Right lobe of liver (tissue), 4 donors: ENCODE measurements at regions not wholly inside any gene's neighbourhood (a gene's known extent, or its start where the extent isn't known, plus 50 kb on each side); places are given as distances from the start of the nearest gene placed in this dataset.

Experiments used
- POLR2A ChIP-seq: fragments of 450-650 bp; IDR thresholded peaks from one replicate; pipeline ENCODE4 v1.6.1; 2017; ENCODE audit warnings: antibody characterized with exemption, mild to moderate bottlenecking
- TF ChIP-seq, protein P1 (sequence below), 4 donors: fragments of 200-600 bp in 3 of 4; fragments of 450-650 bp in 1 of 4; IDR thresholded peaks; one replicate each; pipeline versions ENCODE4 v1.5.1 to v1.8.0; 2016 to 2022; ENCODE audit warnings: antibody characterized with exemption in 4 of 4, mild to moderate bottlenecking in 2 of 4
- donor health status: DM: no; HTN: no; CAD: no.
- donor health status: DM: no; HTN: no; CAD: no.
- donor health status: DM: no; HTN: yes; CAD: no.

DNA sequence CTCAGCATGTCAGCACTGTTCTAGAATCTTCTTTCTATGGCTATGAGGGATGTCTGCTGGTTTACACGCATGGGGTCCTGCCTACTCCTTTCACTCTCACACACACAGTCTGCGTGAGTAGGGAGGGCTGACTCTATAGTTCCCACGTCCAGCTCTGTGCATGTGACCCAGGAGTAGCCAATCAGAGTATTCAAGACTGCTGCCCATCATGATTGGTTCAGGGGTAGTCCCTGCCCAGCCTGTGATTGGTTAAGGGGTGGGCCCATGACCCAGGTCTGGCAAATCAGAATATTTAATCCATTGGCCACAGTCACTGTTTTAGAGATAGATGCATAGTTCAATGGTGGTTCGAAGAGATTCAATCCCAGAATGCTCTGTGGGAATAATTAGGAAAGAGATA lies 151.3 kb upstream of the IRX3 start:
- TF ChIP-seq, protein P1, sequence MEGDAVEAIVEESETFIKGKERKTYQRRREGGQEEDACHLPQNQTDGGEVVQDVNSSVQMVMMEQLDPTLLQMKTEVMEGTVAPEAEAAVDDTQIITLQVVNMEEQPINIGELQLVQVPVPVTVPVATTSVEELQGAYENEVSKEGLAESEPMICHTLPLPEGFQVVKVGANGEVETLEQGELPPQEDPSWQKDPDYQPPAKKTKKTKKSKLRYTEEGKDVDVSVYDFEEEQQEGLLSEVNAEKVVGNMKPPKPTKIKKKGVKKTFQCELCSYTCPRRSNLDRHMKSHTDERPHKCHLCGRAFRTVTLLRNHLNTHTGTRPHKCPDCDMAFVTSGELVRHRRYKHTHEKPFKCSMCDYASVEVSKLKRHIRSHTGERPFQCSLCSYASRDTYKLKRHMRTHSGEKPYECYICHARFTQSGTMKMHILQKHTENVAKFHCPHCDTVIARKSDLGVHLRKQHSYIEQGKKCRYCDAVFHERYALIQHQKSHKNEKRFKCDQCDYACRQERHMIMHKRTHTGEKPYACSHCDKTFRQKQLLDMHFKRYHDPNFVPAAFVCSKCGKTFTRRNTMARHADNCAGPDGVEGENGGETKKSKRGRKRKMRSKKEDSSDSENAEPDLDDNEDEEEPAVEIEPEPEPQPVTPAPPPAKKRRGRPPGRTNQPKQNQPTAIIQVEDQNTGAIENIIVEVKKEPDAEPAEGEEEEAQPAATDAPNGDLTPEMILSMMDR (IDR thresholded peaks at IDR 0.05) = no peak
- TF ChIP-seq POLR2A = no peak
